Caki2 (cell line): ENCODE measurements at regions not wholly inside any gene's neighbourhood (a gene's known extent, or its start where the extent isn't known, plus 50 kb on each side); places are given as distances from the start of the nearest gene placed in this dataset.
"Not testable (repeated sequence)": the region's sequence is repeated elsewhere in the genome, so short reads cannot be mapped to it uniquely, and the experiment has no call there.

Source experiments
- DNase-seq: peaks from one replicate; pipeline ENCODE4 v3.0.0-alpha.2; 2015; ENCODE audit warnings: low read depth
- in situ Hi-C: cut with HindIII; loops from 2 replicates; pipeline ENCODE4 v1.10.0; 2016; ENCODE audit warnings: low sequenced_read_pairs, low pct_unique_long_range_greater_than_20kb, mixed read lengths

DNA sequence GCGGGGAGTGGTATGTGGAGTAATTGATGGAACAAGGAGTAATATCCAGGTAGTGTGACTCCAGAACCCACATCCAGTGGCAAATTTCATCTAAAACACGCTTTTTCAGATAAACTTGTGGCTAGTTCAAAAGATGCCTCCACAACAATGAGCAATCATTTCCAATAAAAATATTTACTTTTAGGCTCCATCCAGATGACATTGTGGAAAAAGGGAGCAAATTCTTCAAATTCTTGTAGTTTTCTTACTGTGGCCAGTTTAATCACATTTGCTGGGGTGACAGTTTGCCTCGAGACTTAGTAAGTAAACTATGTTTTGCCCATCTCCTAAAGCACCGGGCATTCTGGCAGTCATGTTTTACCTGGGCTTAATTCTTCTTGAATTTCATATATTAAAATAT, 243.6 kb downstream of the IRS1 start:
- DNase-seq, result no peak
- in situ Hi-C loops, result no loop called here

DNA sequence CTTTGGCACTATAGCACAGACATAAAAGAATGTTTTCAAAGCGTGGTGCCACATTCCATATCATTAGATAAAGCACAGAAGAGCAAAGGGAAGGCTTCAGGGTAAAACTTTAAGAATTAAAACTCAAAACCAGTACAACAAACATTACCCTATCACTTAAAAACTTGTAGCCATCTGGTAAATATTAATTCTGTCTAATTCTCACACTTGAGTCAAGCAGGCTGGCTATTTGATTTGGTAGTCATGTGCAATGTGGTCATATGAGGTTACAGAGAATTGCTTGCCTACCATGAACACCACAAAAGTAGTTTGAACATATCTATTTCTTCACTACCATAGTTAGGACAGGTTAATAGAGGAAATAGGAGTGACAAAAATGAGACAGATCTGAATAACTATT, 244.9 kb downstream of the IRS1 start:
- in situ Hi-C loops, result no loop called here
- DNase-seq, result no peak

DNA sequence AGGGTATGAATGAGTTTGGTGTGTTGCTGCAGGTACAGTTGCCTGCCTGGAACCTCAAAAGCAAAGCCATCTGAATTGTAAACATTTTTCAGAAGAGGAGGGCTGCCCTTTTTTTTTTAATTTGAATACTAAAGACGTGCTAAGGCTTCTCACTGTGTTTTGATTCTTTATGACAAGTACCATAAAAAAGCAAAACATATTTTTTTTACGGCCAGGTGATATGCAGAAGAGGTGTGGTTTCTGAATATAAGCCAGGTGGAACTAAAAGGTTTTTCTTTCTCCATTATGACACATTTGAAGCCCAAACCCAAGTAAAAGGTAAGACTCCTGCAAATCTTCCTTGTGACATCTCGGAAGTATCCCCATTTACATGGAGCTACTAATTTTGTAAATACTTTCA, 246.3 kb downstream of the IRS1 start:
- in situ Hi-C loops, result no loop called here
- DNase-seq, result no peak

DNA sequence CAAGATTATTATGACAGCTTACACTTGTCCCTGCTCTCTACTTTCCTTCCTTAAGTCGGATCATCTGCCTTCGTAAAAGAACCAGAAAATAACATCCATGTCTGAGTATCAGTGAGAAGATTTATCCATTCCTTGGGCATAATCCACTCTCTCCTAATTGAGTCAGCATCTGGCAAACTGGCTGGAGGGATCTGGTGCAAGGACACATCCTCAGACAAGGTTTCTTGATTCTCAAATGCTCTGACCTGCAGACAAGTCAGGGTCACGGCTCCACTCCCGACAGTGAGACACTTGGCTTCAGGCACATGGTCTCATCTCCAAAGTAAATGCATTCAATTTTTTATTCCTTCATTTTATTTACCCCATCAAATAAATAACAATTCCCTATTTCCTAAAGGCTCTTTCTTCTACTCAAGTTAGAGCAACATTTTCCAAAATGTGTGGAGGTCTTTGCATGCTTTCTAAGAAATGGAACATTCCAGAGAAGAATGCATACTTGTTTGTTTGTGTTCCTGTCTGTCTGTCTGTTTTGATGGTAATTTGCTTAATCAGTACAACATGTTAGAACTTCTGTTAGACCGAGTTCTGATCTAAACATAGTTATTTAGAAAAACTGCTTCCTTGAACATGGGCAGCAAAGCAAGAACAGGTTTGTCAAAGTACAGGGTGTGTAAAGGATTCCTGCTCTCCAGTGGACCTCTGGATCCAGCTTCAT, 246.9 kb downstream of the IRS1 start:
- DNase-seq, result no peak
- in situ Hi-C loops, result no loop called here

DNA sequence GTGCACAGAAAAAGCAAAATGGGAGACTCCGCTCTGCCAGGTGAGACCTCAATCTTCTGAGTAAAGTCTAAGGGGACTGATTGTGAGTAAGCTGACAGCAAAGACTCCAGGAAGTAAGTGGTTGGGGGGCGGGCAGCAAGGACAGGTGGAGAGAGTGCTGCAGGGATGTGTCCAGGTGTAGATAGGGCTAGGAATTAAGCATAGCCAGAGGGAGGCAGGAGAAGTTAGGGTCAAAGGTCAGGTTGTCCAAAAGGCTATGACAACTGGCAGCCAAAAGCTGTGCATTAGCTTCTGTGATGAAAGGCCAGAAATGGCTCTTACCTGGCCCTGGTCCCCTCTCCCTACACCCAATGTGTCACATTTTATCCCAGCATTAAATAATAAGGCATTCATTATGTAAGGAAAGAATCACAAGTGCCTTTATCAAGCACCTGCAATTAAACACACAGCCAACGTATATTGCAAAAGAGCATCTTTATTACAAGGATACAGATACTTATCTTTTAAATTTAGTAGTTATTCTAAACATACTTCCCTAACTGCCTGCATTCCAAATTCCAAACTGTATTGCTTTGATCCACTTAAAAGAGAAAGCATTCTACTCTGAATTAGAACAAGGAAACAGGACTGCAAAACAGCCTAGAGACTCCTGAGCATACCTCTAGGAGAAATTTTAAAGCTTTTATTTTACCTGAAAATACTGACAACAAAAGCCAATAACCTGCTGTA, 247.9 kb downstream of the IRS1 start:
- in situ Hi-C loops, result no loop called here
- no peak for DNase-seq

DNA sequence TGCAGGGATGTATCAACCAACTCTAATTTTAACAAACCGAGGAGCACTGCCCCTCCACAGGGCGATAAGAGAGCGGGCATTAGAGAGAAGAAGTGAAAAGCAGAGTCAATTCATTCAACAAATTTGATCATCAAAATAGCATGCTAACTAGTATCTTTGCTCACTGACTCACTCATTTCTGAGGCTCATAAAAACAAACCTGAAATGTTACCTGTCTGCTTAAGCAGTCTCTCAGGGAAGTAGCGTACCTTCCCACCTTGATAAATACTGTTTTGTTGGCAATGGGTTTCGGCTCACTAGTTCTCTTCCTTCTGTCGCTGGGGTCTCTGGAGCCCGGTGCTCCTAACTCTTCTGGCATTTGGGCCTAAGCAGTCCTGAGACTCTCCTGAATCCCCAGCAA, 248.8 kb downstream of the IRS1 start:
- no peak for DNase-seq
- in situ Hi-C loops, result no loop called here

DNA sequence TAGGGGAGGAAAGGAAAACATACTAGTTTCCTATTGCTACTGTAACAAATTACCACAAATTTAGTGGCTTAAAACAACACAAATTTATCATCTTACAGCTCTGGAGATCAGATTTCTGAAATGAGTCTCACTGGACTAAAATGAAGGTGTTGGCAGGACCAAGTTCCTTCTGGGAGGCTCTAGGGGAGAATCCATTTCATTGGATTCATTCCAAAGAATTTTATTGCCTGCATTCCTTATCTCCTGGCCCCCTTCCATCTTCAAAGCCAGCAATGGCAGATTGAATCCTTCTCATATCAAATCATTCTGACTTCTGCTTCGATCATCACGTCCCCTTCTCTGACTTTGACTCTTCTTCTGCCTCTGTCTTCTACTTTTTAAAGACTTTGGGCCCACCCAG, 250.9 kb downstream of the IRS1 start:
- no peak for DNase-seq
- in situ Hi-C loops, result no loop called here

DNA sequence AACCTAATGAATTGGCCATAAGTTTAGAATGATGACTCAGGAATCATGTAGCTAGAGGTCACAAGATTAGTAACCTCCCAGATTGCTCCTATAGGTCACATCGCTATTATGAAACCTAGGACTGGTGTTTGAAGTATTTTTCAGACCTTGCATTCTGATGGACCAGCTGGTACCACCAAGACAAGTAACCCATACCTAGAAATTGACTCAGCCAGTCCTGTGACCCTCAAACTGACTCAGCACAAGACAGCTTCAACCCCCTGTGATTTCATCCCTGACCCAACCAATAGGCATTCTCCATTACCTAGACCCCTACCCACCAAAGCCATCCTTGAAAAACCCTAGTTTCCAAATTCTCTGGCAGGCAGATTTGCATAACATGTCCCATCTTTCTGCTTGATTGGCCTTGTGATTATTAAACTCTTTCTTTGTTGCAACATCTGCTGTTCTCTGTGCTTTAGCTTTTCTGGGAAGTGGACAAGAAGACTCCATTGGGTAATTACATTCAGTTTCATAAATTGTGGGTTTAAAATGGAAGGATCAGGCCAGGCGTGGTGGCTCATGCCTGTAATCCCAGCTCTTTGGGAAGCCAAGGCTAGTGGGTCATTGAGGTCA, 254.9 kb downstream of the IRS1 start:
- in situ Hi-C loops, result no loop called here
- DNase-seq, result no peak

DNA sequence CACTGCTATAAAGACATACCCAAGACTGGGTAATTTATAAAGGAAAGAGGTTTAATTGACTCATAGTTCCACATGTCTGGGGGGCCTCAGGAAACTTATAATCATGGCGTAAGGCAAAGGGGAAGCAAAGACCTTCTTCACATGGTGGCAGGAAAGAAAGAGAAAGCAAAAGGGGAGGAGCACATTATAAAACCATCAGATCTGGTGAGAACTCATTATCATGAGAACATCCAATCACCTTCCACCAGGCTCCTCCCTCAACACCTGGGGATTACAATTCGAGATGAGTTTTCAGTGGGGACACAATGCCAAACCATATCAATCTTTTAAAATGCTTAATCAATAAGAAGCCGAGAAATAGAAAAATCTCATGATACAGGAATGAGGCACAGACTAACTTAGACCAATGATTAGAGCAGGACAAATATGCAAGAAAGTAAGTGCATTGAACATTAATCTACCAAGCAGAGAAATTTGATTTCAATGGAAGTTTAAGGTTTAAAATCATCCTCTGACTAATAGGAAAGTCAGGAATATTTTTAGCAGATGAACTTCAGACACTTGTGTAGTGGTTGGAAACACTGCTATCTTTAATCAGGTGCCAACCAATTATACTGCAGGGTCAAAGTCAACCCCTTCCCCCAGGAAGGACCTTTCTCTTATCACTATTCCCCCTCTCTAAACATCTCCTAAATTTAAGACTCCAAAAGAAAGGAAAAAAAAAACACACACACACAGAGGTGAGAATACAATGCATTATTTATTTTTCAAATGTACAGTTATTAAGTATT, 259.2 kb downstream of the IRS1 start:
- in situ Hi-C loops, result no loop called here
- no peak for DNase-seq

DNA sequence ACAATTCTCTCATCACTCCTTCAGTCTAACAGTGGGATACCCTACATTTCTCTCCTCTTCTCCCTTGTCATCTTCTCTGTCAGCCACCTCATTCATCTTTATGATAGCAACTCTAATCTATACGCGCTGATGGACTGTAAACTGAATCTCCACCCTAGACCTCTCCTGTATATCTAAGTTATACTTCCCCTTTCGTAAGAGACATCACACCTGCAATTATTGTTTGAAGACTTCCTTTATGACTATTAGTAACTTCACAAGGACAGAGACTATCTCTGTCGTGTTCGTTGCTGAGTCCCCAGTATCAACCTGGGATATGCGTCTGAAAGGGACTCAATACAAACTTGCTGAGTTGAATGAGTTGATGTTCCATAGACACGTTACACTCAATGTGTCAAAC, 263.2 kb downstream of the IRS1 start:
- in situ Hi-C loops, result no loop called here
- DNase-seq, result no peak

DNA sequence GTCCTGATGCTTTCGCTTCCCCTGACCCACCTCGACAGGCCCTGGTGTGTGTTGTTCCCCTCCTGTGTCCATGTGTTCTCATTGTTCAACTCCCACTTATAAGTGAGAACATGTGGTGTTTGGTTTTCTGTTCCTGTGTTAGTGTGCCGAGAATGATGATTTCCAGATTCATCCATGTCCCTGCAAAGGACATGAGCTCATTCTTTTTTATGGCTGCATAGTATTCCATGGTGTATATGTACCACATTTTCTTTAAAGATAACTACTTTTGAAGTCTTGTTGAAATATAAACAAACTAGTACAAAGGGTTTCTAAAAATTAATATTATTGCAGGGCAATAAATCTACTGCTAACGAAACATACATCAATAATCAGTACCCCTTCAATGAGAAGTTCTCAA, 266.6 kb downstream of the IRS1 start:
- in situ Hi-C loops, DNase-seq: not testable (repeated sequence)

DNA sequence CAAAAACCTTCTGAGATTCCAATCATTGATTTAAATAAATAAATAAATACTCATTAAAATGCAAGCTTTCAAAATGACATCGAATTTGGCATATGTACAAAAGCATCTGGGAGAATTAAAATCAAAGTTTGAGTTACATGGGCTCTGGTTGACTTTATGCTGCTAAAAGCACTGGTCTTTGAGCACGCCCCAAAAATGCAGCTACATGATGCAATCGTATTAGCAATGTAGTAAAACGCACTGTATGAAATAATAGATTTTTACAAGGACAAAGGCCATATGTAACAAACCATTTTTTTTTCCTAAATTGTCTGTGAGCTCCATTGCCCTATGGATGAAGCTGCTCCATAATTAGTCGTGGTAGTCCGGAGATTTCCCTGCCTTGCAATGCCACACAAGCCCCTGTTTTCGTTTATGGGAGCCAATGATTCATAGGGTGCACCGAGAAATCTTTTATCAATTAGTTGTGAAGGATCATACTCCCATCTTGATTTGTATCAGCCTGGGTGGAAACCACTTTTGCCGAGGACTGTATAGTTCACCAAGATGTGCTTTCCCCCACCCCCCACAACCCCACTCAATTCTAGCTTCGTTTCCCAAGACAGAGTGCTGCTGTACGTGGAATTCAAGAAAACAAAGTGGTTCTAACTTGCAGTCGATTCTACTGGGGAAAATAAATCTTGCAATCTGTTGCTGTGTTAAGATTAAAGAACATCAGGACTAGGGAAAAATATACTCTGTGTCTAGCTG, 268.4 kb downstream of the IRS1 start:
- DNase-seq, result no peak

DNA sequence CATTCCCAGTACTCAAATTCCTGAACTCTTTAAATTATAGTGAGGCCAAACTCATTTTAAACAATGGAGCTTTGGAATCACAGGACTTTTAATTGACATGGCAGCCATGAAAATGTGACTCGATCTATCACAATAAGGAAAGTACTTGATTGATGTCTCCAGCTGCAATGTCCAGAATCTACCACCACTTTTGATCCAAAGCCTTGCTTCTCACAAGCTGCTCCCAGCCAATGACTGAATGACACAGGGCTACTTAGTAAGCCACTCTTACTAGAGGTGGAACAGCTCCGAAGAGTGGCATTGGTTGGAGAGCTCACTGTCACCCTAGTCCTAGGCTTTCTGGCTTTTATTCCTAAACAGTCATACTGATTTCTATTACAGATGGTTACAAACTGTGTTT, 270.1 kb downstream of the IRS1 start:
- in situ Hi-C loops, result no loop called here
- no peak for DNase-seq

More for the DNA sequence above, 268.4 kb downstream of the IRS1 start:
- in situ Hi-C loops, result no loop called here

DNA sequence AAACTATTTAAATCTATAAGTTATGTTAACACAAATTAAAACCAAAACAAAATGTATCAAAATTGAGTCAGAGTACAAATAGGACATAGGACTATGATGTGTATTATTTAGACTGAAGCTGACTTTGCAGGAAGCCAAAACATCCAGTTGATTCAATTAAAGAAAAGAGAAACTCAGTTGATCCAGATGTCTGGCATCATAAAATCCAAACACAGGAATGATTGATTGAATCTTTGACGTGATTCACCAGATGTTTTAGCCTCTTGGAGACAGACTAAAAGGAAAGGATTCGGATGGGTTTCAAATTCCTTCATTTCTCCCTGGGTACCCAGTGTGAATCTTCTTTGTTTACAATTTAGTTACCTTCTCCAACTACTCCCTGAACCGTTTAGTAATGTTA, 272.9 kb downstream of the IRS1 start:
- no peak for DNase-seq
- in situ Hi-C loops, result no loop called here

DNA sequence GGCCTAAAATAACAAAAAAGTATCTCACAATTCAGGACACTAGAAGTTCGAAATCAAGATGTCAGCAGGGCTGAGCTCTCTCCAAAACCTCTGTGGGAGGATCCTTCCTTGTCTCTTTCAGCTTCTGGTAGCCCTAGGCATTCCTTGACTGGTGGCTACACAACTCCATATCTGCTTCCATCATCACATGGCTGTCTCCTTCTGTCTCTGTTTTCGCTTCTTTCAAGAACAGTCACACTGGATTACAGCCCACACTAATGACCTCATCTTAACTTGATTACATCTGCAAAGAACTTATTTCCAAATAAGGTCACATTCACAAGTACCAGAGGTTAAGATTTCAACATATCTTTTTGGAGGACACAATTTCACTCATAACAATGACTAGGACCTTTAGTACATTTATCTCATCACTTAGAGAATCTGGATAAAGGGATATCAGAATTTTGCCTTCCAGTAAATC, 275.2 kb downstream of the IRS1 start:
- in situ Hi-C loops, result no loop called here
- no peak for DNase-seq

DNA sequence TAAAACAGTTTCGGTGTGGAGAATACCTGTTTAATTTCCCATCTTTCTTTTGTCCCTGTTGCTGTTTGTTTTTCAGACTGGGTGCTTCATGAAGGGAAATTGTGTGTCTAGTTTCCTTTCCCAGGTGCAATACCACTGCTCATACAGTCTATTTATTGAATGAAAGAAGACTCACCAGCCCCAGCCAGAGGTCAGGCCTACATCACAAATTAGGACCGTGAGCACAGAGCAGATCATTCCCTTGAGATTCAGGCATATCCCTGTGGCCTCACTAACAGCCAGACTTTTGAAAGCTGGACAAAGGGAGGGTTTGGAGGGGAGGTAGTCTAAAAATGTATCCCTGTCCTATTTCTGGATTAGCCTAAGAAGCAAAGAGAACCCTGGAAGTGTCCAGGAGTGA, 278.9 kb downstream of the IRS1 start:
- no peak for DNase-seq
- in situ Hi-C loops, result no loop called here

DNA sequence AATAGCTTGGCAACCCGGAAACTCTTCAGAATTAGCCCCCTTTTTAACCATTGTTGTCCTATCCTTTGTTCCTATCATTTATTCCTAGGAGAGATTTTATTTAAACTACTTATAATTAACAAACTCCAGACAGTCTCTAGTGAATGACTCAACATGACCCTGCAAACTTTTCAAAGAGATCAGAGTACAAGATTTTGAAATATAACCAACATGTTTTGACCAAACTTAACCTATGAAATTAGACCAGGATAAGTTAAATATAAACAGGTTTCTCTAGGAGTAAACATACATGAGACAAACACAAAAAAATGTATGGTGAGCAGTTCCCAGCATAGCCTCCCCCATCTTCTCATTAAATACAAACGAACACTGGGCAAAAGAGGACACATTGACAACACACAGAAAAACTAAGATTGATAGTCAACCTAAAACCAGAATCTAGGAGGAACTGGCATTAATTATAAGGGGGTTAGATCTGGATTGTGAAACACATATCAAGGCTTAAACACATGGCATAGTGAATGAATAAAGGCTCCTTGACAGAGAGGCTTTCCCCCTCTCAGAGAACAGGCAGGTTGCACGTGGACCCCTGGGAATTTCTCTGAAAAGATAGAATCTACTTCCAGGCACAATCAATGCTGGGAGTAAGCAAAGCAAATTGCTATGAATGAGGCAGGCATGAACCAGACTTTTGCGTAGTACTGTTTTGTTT, 284.1 kb downstream of the IRS1 start:
- DNase-seq, result no peak
- in situ Hi-C loops, result no loop called here

DNA sequence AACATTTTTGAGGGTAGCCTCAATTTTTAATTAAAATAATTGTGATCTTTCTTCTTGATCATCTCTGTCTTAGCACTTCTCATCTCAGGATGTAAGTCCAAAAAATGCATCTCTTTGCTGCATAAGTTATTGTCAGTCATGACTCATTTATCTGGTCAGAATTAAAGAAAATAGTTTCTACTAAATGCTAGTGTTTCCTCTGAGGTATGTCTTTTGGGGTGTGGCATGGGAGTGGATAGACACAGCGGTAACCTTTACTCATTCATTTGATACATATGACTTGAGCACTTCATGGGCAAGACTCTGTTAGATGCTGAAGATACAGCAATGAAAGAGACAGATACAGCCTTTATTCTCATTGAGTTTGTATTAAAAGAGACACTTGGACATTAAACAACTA, 284.7 kb downstream of the IRS1 start:
- in situ Hi-C loops, result no loop called here
- no peak for DNase-seq
